NB4 (cell line): ENCODE measurements at regions not wholly inside any gene's neighbourhood (a gene's known extent, or its start where the extent isn't known, plus 50 kb on each side); places are given as distances from the start of the nearest gene placed in this dataset.

Source experiments
- DNase-seq: peaks from one replicate; pipeline ENCODE4 v3.0.0; 2010; ENCODE audit warnings: low read depth
- H3K4me3 ChIP-seq: one replicate; pipeline ENCODE4 v1.5.1; 2011; ENCODE audit warnings: mild to moderate bottlenecking, low read depth, low read length, moderate library complexity
- CTCF ChIP-seq: IDR thresholded peaks from one replicate; pipeline ENCODE4 v1.5.1; 2012; ENCODE audit warnings: low read depth, low read length
- MAX ChIP-seq: IDR thresholded peaks from 2 replicates; pipeline ENCODE4 v1.6.1; 2011; ENCODE audit warnings: low read depth, low read length
- MYC ChIP-seq: IDR thresholded peaks from 2 replicates; pipeline ENCODE4 v1.6.1; 2011; ENCODE audit warnings: low read depth, low read length
- POLR2A ChIP-seq: IDR thresholded peaks from 2 replicates; pipeline ENCODE4 v1.6.1; 2011; ENCODE audit warnings: mild to moderate bottlenecking; ENCODE audit not compliant: insufficient read length; ENCODE audit errors: extremely low read depth

- no peak for DNase-seq
- TF ChIP-seq POLR2A (no peak), MAX (no peak), CTCF (no peak), MYC (no peak)
Observed at GRCh38 chr6:47138046-47138445, 95.9 kb upstream of the ADGRF1 start.

GRCh38 chr6:47137073-47137472 lies 94.9 kb upstream of the ADGRF1 start:
- no peak overlapping the region for H3K4me3 ChIP-seq
- no peak for DNase-seq

More at GRCh38 chr6:47138046-47138445, 95.9 kb upstream of the ADGRF1 start:
- no peak overlapping the region for H3K4me3 ChIP-seq

GRCh38 chr6:47135772-47136171 lies 93.6 kb upstream of the ADGRF1 start:
- peak; percentile 47 for DNase-seq

More at GRCh38 chr6:47137073-47137472, 94.9 kb upstream of the ADGRF1 start:
- no peak for TF ChIP-seq POLR2A
- no peak for TF ChIP-seq CTCF
- TF ChIP-seq MYC, result no peak
- no peak for TF ChIP-seq MAX

GRCh38 chr6:47134476-47135189 lies 92.5 kb upstream of the ADGRF1 start:
- TF ChIP-seq MAX (no peak), POLR2A (no peak), CTCF (no peak), MYC (no peak)
- DNase-seq, result peak; percentile 58
- H3K4me3 ChIP-seq, result no peak overlapping the region

More at GRCh38 chr6:47135772-47136171, 93.6 kb upstream of the ADGRF1 start:
- H3K4me3 ChIP-seq, result no peak overlapping the region
- TF ChIP-seq CTCF, result no peak
- TF ChIP-seq MAX, result no peak
- no peak for TF ChIP-seq POLR2A

GRCh38 chr6:47133230-47134000 lies 91.3 kb upstream of the ADGRF1 start:
- no peak for TF ChIP-seq POLR2A
- TF ChIP-seq MAX, result no peak
- TF ChIP-seq MYC, result no peak
- no peak for TF ChIP-seq CTCF
- DNase-seq, result no peak
- no peak overlapping the region for H3K4me3 ChIP-seq
